ENCODE measurements at regions not wholly inside any gene's neighbourhood (a gene's known extent, or its start where the extent isn't known, plus 50 kb on each side); places are given as distances from the start of the nearest gene placed in this dataset.

DNA sequence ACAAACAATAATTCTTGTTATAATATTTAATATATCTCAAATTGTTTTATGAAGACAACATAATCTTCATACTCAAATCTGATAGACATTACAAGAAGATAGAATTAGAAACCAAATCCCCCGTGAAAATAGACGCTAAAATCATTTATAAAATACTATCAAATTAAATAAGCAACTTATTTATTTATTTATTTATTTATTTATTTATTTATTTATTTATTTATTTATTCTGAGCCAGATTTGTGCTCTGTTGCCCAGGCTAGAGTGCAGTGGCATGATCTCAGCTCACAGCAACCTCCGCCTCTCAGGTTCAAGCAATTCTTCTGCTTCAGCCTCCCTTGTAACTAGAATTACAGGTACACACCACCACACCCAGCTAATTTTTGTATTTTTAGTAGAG is 294.9 kb upstream of the MAGEC2 start:
- POLR2A ChIA-PET: no interaction called here
- no peaks in the 10 kb centered on the region for H3K9me3 ChIP-seq (ENCODE audit: control insufficient read depth, insufficient read depth, low read depth, low read length)
- TF ChIP-seq POLR2AphosphoS5 (IDR thresholded peaks at IDR 0.05; ENCODE audit: low read depth, low read length) (no peak), TCF7L2 (IDR thresholded peaks at IDR 0.05; ENCODE audit: low read depth, low read length) (no peak), SIN3A (IDR thresholded peaks at IDR 0.05; ENCODE audit: borderline replicate concordance, insufficient read depth, low read depth, low read length) (no peak)
- TF ChIP-seq, protein P1, sequence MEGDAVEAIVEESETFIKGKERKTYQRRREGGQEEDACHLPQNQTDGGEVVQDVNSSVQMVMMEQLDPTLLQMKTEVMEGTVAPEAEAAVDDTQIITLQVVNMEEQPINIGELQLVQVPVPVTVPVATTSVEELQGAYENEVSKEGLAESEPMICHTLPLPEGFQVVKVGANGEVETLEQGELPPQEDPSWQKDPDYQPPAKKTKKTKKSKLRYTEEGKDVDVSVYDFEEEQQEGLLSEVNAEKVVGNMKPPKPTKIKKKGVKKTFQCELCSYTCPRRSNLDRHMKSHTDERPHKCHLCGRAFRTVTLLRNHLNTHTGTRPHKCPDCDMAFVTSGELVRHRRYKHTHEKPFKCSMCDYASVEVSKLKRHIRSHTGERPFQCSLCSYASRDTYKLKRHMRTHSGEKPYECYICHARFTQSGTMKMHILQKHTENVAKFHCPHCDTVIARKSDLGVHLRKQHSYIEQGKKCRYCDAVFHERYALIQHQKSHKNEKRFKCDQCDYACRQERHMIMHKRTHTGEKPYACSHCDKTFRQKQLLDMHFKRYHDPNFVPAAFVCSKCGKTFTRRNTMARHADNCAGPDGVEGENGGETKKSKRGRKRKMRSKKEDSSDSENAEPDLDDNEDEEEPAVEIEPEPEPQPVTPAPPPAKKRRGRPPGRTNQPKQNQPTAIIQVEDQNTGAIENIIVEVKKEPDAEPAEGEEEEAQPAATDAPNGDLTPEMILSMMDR (IDR thresholded peaks at IDR 0.05): no peak
- TF ChIP-seq, protein P2, sequence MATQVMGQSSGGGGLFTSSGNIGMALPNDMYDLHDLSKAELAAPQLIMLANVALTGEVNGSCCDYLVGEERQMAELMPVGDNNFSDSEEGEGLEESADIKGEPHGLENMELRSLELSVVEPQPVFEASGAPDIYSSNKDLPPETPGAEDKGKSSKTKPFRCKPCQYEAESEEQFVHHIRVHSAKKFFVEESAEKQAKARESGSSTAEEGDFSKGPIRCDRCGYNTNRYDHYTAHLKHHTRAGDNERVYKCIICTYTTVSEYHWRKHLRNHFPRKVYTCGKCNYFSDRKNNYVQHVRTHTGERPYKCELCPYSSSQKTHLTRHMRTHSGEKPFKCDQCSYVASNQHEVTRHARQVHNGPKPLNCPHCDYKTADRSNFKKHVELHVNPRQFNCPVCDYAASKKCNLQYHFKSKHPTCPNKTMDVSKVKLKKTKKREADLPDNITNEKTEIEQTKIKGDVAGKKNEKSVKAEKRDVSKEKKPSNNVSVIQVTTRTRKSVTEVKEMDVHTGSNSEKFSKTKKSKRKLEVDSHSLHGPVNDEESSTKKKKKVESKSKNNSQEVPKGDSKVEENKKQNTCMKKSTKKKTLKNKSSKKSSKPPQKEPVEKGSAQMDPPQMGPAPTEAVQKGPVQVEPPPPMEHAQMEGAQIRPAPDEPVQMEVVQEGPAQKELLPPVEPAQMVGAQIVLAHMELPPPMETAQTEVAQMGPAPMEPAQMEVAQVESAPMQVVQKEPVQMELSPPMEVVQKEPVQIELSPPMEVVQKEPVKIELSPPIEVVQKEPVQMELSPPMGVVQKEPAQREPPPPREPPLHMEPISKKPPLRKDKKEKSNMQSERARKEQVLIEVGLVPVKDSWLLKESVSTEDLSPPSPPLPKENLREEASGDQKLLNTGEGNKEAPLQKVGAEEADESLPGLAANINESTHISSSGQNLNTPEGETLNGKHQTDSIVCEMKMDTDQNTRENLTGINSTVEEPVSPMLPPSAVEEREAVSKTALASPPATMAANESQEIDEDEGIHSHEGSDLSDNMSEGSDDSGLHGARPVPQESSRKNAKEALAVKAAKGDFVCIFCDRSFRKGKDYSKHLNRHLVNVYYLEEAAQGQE (IDR thresholded peaks at IDR 0.05; ENCODE audit: insufficient read depth in 1 of 2, low read depth in 2 of 2, low read length in 1 of 2): no peak
- CTCF ChIA-PET: no interaction called here
- H3K4me3 ChIP-seq (ENCODE audit: low read depth in 2 of 2, low read length in 2 of 2): no peak overlapping the region
- no peaks in the 10 kb centered on the region for H3K27me3 ChIP-seq (ENCODE audit: control insufficient read depth, insufficient read depth, low read length)
- no peaks in the 10 kb centered on the region for H3K36me3 ChIP-seq (ENCODE audit: control insufficient read depth, insufficient read depth, low read length)
- ATAC-seq (no peak), DNase-seq (ENCODE audit: low read depth, low spot score) (no peak)
- in situ Hi-C loops (cut with HindIII; ENCODE audit: low pct_unique_long_range_greater_than_20kb, low sequenced_read_pairs): no loop called here
- no peaks in the 10 kb centered on the region for H3K4me1 ChIP-seq (ENCODE audit: control insufficient read depth, insufficient read depth, low read length)
- intact Hi-C loops (cut with micrococcal nuclease; ENCODE audit: unreplicated experiment): no loop called here
- H3K27ac ChIP-seq (ENCODE audit: low read length): no peak overlapping the region
- no TSS peak for BruUV-seq (replicated peaks)

DNA sequence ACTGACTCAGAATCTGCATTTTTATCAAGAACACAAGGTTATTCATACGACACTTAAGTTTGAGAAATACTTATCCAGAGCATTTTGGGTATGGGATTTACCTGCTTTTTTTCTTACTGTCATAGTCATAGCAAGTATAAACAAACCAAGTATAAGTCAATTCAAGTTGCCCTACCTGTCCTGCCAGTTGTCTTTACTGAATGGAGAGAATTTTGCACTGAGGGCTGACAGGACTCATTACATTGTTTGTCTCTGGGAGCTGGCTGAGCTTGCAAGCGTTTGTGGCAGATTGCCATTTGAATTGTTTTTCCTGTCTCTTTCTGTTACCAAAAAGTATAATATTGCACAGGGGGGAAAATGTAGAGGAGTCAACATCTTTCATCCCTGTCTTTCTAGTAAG is 278.9 kb upstream of the MAGEC2 start:
- ATAC-seq: no peak
- Histone ChIP-seq H3K4me3 (ENCODE audit: low read depth in 2 of 2, low read length in 2 of 2) (no peak overlapping the region), H3K27me3 (ENCODE audit: control insufficient read depth, insufficient read depth, low read length) (no peaks in the 10 kb centered on the region), H3K27ac (ENCODE audit: low read length) (no peak overlapping the region), H3K4me1 (ENCODE audit: control insufficient read depth, insufficient read depth, low read length) (no peaks in the 10 kb centered on the region), H3K9me3 (ENCODE audit: control insufficient read depth, insufficient read depth, low read depth, low read length) (no peaks in the 10 kb centered on the region), H3K36me3 (ENCODE audit: control insufficient read depth, insufficient read depth, low read length) (no peaks in the 10 kb centered on the region)
- BruUV-seq (replicated peaks): no TSS peak
- intact Hi-C loops (cut with micrococcal nuclease; ENCODE audit: unreplicated experiment) (no loop called here), in situ Hi-C loops (cut with HindIII; ENCODE audit: low pct_unique_long_range_greater_than_20kb, low sequenced_read_pairs) (no loop called here)
- ChIA-PET POLR2A (no interaction called here), CTCF (no interaction called here)
- TF ChIP-seq TCF7L2 (IDR thresholded peaks at IDR 0.05; ENCODE audit: low read depth, low read length): no peak
- TF ChIP-seq, protein P1 (IDR thresholded peaks at IDR 0.05): no peak
- TF ChIP-seq POLR2AphosphoS5 (IDR thresholded peaks at IDR 0.05; ENCODE audit: low read depth, low read length): no peak
- TF ChIP-seq SIN3A (IDR thresholded peaks at IDR 0.05; ENCODE audit: borderline replicate concordance, insufficient read depth, low read depth, low read length): no peak
- TF ChIP-seq, protein P2 (IDR thresholded peaks at IDR 0.05; ENCODE audit: insufficient read depth in 1 of 2, low read depth in 2 of 2, low read length in 1 of 2): no peak
- DNase-seq (ENCODE audit: low read depth, low spot score): no peak
